Calu3 (cell line): ENCODE measurements at regions not wholly inside any gene's neighbourhood (a gene's known extent, or its start where the extent isn't known, plus 50 kb on each side); places are given as distances from the start of the nearest gene placed in this dataset.

Source experiments
- BruUV-seq: library from RNA; stranded (reverse); fragments of 400-500 nt; replicated peaks from 2 replicates; lab custom pipeline; 2021; lab: Mats Ljungman, UMichigan
- CTCF ChIA-PET: fragments of 300-600 bp; sonication (Branson Sonifier 250); formaldehyde crosslinking; loops from one replicate; lab custom pipeline; 2022; ENCODE audit warnings: antibody characterized with exemption; lab: Charles Lee
- DNase-seq: peaks from one replicate; pipeline ENCODE4 v3.0.0; 2022
- H3K27ac Mint-ChIP-seq: one replicate; pipeline ENCODE4 v1.8.0; 2022; ENCODE audit warnings: mixed read lengths; ENCODE audit not compliant: unreplicated experiment
- H3K27me3 Mint-ChIP-seq: one replicate; pipeline ENCODE4 v1.8.0; 2022; ENCODE audit warnings: mixed read lengths; ENCODE audit not compliant: unreplicated experiment
- H3K36me3 Mint-ChIP-seq: one replicate; pipeline ENCODE4 v1.8.0; 2022; ENCODE audit warnings: mild to moderate bottlenecking, moderate library complexity, mixed read lengths; ENCODE audit not compliant: insufficient read depth, unreplicated experiment
- H3K4me1 Mint-ChIP-seq: one replicate; pipeline ENCODE4 v1.8.0; 2022; ENCODE audit warnings: mild to moderate bottlenecking, low read depth, mixed read lengths; ENCODE audit not compliant: unreplicated experiment
- H3K4me3 Mint-ChIP-seq: one replicate; pipeline ENCODE4 v1.8.0; 2022; ENCODE audit warnings: mild to moderate bottlenecking, low read depth, moderate library complexity, mixed read lengths; ENCODE audit not compliant: unreplicated experiment
- H3K9me3 Mint-ChIP-seq: one replicate; pipeline ENCODE4 v1.8.0; 2022; ENCODE audit warnings: low read depth, mixed read lengths; ENCODE audit not compliant: unreplicated experiment
- intact Hi-C: fragments of 100-400 bp; cut with micrococcal nuclease; formaldehyde crosslinking; loops from one replicate; pipeline ENCODE4 v1.10.0; 2022; ENCODE audit not compliant: unreplicated experiment
- TF ChIP-seq, protein P1 (sequence below): fragments of 200-600 bp; IDR thresholded peaks from one replicate; pipeline ENCODE4 v1.8.0; 2022; ENCODE audit warnings: antibody characterized with exemption; ENCODE audit not compliant: unreplicated experiment

DNA sequence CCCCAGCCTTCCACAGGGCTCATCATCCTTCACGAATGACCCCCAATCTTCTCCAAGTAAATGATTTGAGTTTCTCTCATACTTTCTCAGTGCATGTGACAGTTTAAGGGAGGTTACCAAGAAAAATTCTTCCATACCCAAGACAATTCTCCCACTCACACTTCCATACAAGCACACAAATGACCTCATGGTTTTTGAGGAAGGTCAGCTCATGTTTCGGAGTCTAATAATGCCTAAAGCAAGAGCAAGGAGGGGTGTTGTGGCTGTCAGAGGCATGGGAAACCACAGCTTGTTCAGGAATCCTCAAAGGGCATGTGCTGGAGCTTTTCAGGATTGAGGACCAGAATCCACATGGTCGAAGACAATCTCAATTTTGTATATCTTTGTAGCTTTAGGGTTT is 279.0 kb downstream of the MAFB start:
- TF ChIP-seq, protein P1, sequence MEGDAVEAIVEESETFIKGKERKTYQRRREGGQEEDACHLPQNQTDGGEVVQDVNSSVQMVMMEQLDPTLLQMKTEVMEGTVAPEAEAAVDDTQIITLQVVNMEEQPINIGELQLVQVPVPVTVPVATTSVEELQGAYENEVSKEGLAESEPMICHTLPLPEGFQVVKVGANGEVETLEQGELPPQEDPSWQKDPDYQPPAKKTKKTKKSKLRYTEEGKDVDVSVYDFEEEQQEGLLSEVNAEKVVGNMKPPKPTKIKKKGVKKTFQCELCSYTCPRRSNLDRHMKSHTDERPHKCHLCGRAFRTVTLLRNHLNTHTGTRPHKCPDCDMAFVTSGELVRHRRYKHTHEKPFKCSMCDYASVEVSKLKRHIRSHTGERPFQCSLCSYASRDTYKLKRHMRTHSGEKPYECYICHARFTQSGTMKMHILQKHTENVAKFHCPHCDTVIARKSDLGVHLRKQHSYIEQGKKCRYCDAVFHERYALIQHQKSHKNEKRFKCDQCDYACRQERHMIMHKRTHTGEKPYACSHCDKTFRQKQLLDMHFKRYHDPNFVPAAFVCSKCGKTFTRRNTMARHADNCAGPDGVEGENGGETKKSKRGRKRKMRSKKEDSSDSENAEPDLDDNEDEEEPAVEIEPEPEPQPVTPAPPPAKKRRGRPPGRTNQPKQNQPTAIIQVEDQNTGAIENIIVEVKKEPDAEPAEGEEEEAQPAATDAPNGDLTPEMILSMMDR = no peak
- intact Hi-C loops = no loop called here
- CTCF ChIA-PET = no interaction called here
- DNase-seq = no peak
- Mint-ChIP-seq H3K4me3 (no peak overlapping the region), H3K36me3 (no peaks in the 10 kb centered on the region), H3K4me1 (no peaks in the 10 kb centered on the region), H3K27ac (no peak overlapping the region), H3K9me3 (no peaks in the 10 kb centered on the region), H3K27me3 (peaks cover 32% of the 10 kb centered on the region)
- no TSS peak for BruUV-seq

DNA sequence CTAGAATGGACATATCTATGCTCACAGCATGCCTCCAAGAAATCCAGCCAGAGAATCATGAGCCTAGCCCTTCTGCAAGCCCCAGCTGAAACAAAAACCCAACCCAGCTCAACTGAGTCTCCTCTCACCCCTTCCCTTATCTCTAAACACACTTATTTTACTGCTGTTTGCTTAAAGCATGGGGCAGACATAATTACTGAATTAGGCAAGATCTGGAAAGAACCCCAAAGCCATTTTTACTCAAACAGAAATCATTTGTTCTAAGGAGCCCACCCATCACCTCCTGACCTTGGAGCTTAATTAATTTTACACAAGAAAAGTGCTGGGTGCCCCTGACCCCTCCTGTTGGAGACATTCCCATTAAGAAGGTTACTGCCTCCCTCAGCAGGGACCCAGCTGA is 291.6 kb downstream of the MAFB start:
- Mint-ChIP-seq H3K27me3 (peaks cover 20% of the 10 kb centered on the region), H3K36me3 (no peaks in the 10 kb centered on the region), H3K27ac (no peak overlapping the region), H3K9me3 (peaks cover under 1% of the 10 kb centered on the region), H3K4me3 (no peak overlapping the region), H3K4me1 (no peaks in the 10 kb centered on the region)
- intact Hi-C loops = no loop called here
- DNase-seq = no peak
- no TSS peak for BruUV-seq
- TF ChIP-seq, protein P1 = no peak
- CTCF ChIA-PET = no interaction called here

DNA sequence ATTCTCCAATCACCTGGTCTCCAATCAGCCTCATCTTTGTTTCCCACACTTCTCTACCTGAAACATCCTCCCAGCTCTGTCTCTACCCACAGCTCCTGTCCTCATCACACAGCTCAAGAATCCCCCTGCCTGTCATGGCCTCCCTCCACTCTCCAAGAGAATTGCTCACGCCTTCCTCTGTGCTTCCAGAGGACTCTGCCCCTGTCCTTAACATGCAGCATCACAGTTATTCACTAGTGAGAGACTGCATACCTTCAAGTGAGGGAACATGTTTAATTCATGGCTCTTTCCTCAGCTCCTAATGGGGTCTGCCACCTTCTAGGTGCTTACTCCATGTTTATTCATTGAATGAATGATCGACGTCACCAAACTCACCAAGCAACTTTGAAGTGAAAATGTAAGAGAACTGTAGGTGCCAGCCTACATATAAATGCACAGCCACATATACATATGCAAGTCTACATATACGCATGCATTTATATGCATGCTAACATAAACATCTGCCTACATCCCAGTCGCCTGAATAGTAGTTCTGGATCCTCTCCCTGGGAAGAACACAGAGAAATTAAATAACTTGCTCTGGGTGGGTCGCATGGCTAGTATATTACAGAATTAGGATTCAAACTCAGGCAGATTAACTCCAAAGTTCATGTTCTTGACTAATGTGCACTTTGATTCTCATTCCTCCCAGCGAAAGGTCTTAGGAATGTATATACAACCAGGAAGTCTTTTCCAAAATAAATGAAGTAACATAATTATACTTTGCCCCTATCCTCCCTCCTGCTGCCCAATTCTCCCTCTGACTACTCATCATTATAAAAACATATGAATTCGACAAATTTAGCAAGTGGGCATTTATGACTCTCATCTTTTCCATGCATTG is 295.6 kb downstream of the MAFB start:
- no peak overlapping the region for H3K27ac Mint-ChIP-seq
- H3K36me3 Mint-ChIP-seq = no peaks in the 10 kb centered on the region
- peaks cover 3% of the 10 kb centered on the region for H3K9me3 Mint-ChIP-seq
- CTCF ChIA-PET = no interaction called here
- BruUV-seq = no TSS peak
- intact Hi-C loops = no loop called here
- no peak overlapping the region for H3K4me3 Mint-ChIP-seq
- TF ChIP-seq, protein P1 = no peak
- peaks cover 20% of the 10 kb centered on the region for H3K27me3 Mint-ChIP-seq
- DNase-seq = no peak
- H3K4me1 Mint-ChIP-seq = no peaks in the 10 kb centered on the region

DNA sequence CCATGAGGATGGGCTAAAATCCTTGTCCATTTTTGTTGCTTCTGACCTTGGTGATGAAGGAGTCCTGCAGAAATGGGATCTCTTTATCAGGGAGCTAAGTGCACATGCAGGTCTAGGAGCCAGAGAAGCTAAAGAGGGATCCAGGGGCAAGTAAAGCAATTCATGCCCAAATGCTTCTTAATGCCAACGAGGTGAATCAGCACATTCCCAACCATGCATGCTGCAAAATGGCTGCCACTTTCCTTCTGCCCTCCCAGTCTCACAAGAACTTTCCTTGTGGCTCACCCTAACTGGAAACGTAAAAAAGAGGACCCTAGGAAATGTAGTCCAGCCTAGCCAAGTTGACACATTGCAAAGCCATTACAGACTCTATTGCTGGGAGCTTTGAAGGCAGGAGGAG is 298.4 kb downstream of the MAFB start:
- TF ChIP-seq, protein P1 = no peak
- peaks cover 9% of the 10 kb centered on the region for H3K9me3 Mint-ChIP-seq
- H3K4me1 Mint-ChIP-seq = no peaks in the 10 kb centered on the region
- H3K36me3 Mint-ChIP-seq = no peaks in the 10 kb centered on the region
- CTCF ChIA-PET = no interaction called here
- DNase-seq = no peak
- intact Hi-C loops = no loop called here
- H3K27me3 Mint-ChIP-seq = peaks cover 11% of the 10 kb centered on the region
- no peak overlapping the region for H3K4me3 Mint-ChIP-seq
- no TSS peak for BruUV-seq
- no peak overlapping the region for H3K27ac Mint-ChIP-seq
